H1 (cell line): ENCODE measurements at regions not wholly inside any gene's neighbourhood (a gene's known extent, or its start where the extent isn't known, plus 50 kb on each side); places are given as distances from the start of the nearest gene placed in this dataset.

ENCODE experiments used
- CTCF ChIA-PET: fragments of 300-600 bp; sonication (Branson Sonifier 250); formaldehyde crosslinking; loops from one replicate; lab custom pipeline; 2021; ENCODE audit not compliant: partially characterized antibody; lab: Charles Lee
- POLR2A ChIA-PET: fragments of 300-600 bp; sonication (Branson Sonifier 250); formaldehyde crosslinking; loops from one replicate; lab custom pipeline; 2021; ENCODE audit warnings: inconsistent platforms; ENCODE audit not compliant: partially characterized antibody; lab: Charles Lee
- DNase-seq, 2 experiments: peaks; one replicate each; pipeline versions ENCODE4 v3.0.0 to v3.0.0-alpha.2; 2010 to 2022; ENCODE audit warnings: low spot score in 2 of 2, low read depth in 1 of 2, mixed read lengths in 1 of 2
- FAIRE-seq: peaks from 2 replicates; lab custom pipeline; 2011; peaks lifted over from hg19 to GRCh38; lab: Jason Lieb, UNC
- H2AFZ ChIP-seq: 2 replicates; pipeline ENCODE4 v1.8.1; 2012; ENCODE audit warnings: low read length, inconsistent platforms
- H2AK5ac ChIP-seq: 2 replicates; pipeline ENCODE4 v1.6.1; 2013; ENCODE audit warnings: low read depth, low read length
- H2BK120ac ChIP-seq: replicated peaks from 2 replicates; pipeline ENCODE3; 2013; ENCODE audit warnings: low read depth, low read length, inconsistent platforms
- H2BK12ac ChIP-seq: 2 replicates; pipeline ENCODE4 v1.6.1; 2013; ENCODE audit warnings: low read depth, low read length
- H2BK15ac ChIP-seq: 2 replicates; pipeline ENCODE4 v1.6.1; 2013; ENCODE audit warnings: low read length
- H2BK20ac ChIP-seq: 2 replicates; pipeline ENCODE4 v1.6.1; 2013; ENCODE audit warnings: low read length
- H2BK5ac ChIP-seq: 2 replicates; pipeline ENCODE4 v1.6.1; 2013; ENCODE audit warnings: low read depth, low read length
- H3K14ac ChIP-seq: 2 replicates; pipeline ENCODE4 v1.6.1; 2013; ENCODE audit warnings: inconsistent platforms; ENCODE audit not compliant: insufficient read length
- H3K18ac ChIP-seq: 2 replicates; pipeline ENCODE4 v1.6.1; 2013; ENCODE audit warnings: low read length; ENCODE audit errors: extremely low read depth
- H3K23ac ChIP-seq: 2 replicates; pipeline ENCODE4 v1.6.1; 2013; ENCODE audit warnings: inconsistent platforms; ENCODE audit not compliant: insufficient read length
- H3K23me2 ChIP-seq: 2 replicates; pipeline ENCODE4 v1.6.1; 2013; ENCODE audit warnings: low read depth, low read length
- H3K27ac ChIP-seq: 2 replicates; pipeline ENCODE4 v1.6.1; 2011; ENCODE audit warnings: low read depth, low read length, inconsistent platforms
- H3K27me3 ChIP-seq, 4 experiments: replicated peaks in 1 of 4; 1 replicate in 1 of 4; 2 replicates in 3 of 4; pipeline versions ENCODE4 v1.6.1 to v1.8.1; 2011 to 2013; ENCODE audit warnings: low read length in 3 of 4, mild to moderate bottlenecking in 3 of 4, inconsistent platforms in 2 of 4, mixed read lengths in 2 of 4, moderate library complexity in 1 of 4; ENCODE audit not compliant: control insufficient read depth in 3 of 4, insufficient read depth in 3 of 4; ENCODE audit errors: extremely low read depth in 1 of 4
- H3K36me3 ChIP-seq, 4 experiments: 2 replicates each; pipeline versions ENCODE4 v1.6.1 to v1.8.1; 2011 to 2013; ENCODE audit warnings: mild to moderate bottlenecking in 4 of 4, low read length in 3 of 4, moderate library complexity in 2 of 4, control low read depth in 1 of 4, inconsistent platforms in 1 of 4; ENCODE audit not compliant: insufficient read depth in 4 of 4, control insufficient read depth in 2 of 4
- H3K4ac ChIP-seq: replicated peaks from 2 replicates; pipeline ENCODE3; 2013; ENCODE audit warnings: low read length, low read depth, mixed read lengths, inconsistent platforms; ENCODE audit not compliant: insufficient read length
- H3K4me1 ChIP-seq, 4 experiments: replicated peaks in 1 of 4; 1 replicate in 1 of 4; 2 replicates in 3 of 4; pipeline versions ENCODE4 v1.6.1 to v1.8.1; 2011 to 2013; ENCODE audit warnings: low read length in 3 of 4, inconsistent platforms in 2 of 4, mixed read lengths in 1 of 4; ENCODE audit not compliant: insufficient read depth in 4 of 4, control insufficient read depth in 3 of 4
- H3K4me2 ChIP-seq, 2 experiments: 2 replicates each; pipeline versions ENCODE4 v1.6.1 to v1.8.1; 2011 to 2013; ENCODE audit warnings: low read depth in 2 of 2, low read length in 2 of 2, control low read depth in 1 of 2, inconsistent platforms in 1 of 2, mild to moderate bottlenecking in 1 of 2; ENCODE audit not compliant: insufficient read depth in 1 of 2
- H3K4me3 ChIP-seq, 4 experiments: fragments of 200-600, 300-600 bp in 1 of 4; sonication (generic), shearing (Covaris generic), sonication (Bioruptor Twin) in 1 of 4; 2 replicates each; pipeline versions ENCODE4 v1.5.1 to v1.8.1; 2011 to 2016; ENCODE audit warnings: low read length in 4 of 4, low read depth in 3 of 4, control low read depth in 2 of 4, inconsistent platforms in 2 of 4, mild to moderate bottlenecking in 2 of 4, mixed read lengths in 1 of 4, moderate library complexity in 1 of 4; ENCODE audit not compliant: insufficient read depth in 2 of 4; ENCODE audit errors: extremely low read depth in 1 of 4
- H3K56ac ChIP-seq: replicated peaks from 2 replicates; pipeline ENCODE3; 2013; ENCODE audit warnings: low read depth, mild to moderate bottlenecking, mixed read lengths, low read length, inconsistent platforms; ENCODE audit not compliant: insufficient read length
- H3K79me1 ChIP-seq: 2 replicates; pipeline ENCODE4 v1.6.1; 2013; ENCODE audit warnings: low read depth, low read length, control low read depth
- H3K79me2 ChIP-seq, 2 experiments: 2 replicates each; pipeline versions ENCODE4 v1.6.1 to v1.8.1; 2012 to 2013; ENCODE audit warnings: low read length in 2 of 2, mild to moderate bottlenecking in 2 of 2, inconsistent platforms in 1 of 2; ENCODE audit not compliant: insufficient read depth in 2 of 2, control insufficient read depth in 1 of 2
- H3K9ac ChIP-seq, 4 experiments: replicated peaks in 1 of 4; 1 replicate in 1 of 4; 2 replicates in 3 of 4; pipeline versions ENCODE4 v1.6.1 to v1.8.1; 2011 to 2013; ENCODE audit warnings: low read depth in 3 of 4, low read length in 3 of 4, control low read depth in 2 of 4, mild to moderate bottlenecking in 2 of 4, moderate library complexity in 2 of 4, inconsistent platforms in 1 of 4; ENCODE audit errors: extremely low read depth in 1 of 4
- H3K9me3 ChIP-seq, 2 experiments: 2 replicates each; pipeline versions ENCODE4 v1.6.1 to v1.8.1; 2012 to 2013; ENCODE audit warnings: mild to moderate bottlenecking in 2 of 2, moderate library complexity in 2 of 2, control low read depth in 1 of 2, inconsistent platforms in 1 of 2, low read depth in 1 of 2, low read length in 1 of 2, mixed read lengths in 1 of 2; ENCODE audit not compliant: insufficient read depth in 2 of 2
- H4K20me1 ChIP-seq, 2 experiments: replicated peaks in 1 of 2; 2 replicates each; pipeline versions ENCODE3 to v1.8.1; 2011 to 2013; ENCODE audit warnings: inconsistent platforms in 2 of 2, low read length in 2 of 2, mild to moderate bottlenecking in 1 of 2; ENCODE audit not compliant: insufficient read depth in 2 of 2, control insufficient read depth in 1 of 2
- H4K5ac ChIP-seq: 2 replicates; pipeline ENCODE4 v1.6.1; 2013; ENCODE audit warnings: low read length, low read depth, mixed read lengths, inconsistent platforms; ENCODE audit not compliant: insufficient read length
- H4K8ac ChIP-seq: 2 replicates; pipeline ENCODE4 v1.8.0; 2013; ENCODE audit warnings: mild to moderate bottlenecking, moderate library complexity, low read length, inconsistent platforms; ENCODE audit not compliant: insufficient read depth; ENCODE audit errors: extremely low read depth
- H4K91ac ChIP-seq: replicated peaks from 2 replicates; pipeline ENCODE3; 2013; ENCODE audit warnings: low read length, mixed read lengths, inconsistent platforms; ENCODE audit not compliant: insufficient read length
- BACH1 ChIP-seq: IDR thresholded peaks from 2 replicates; pipeline ENCODE4 v1.6.1; 2012; ENCODE audit warnings: low read length, improper control_type of control experiment
- CTBP2 ChIP-seq: IDR thresholded peaks from 2 replicates; pipeline ENCODE4 v1.7.0; 2011; ENCODE audit warnings: borderline replicate concordance, mild to moderate bottlenecking, moderate library complexity, mixed read lengths, low read length; ENCODE audit not compliant: insufficient read depth, insufficient read length
- JUN ChIP-seq: IDR thresholded peaks from 2 replicates; pipeline ENCODE4 v1.6.1; 2011; ENCODE audit warnings: low read depth, mild to moderate bottlenecking, improper control_type of control experiment, low read length
- KDM1A ChIP-seq: fragments of 200-600, 300-600 bp; sonication (generic); IDR thresholded peaks from 2 replicates; pipeline ENCODE4 v1.7.1; 2016; ENCODE audit warnings: mild to moderate bottlenecking, low read length, borderline replicate concordance
- RFX5 ChIP-seq: IDR thresholded peaks from 2 replicates; pipeline ENCODE4 v1.6.1; 2011; ENCODE audit warnings: low read depth, low read length, improper control_type of control experiment, borderline replicate concordance
- TEAD4 ChIP-seq: IDR thresholded peaks from 2 replicates; pipeline ENCODE4 v1.6.1; 2012; ENCODE audit warnings: low read depth, low read length, inconsistent platforms, mixed read lengths
- YY1 ChIP-seq: IDR thresholded peaks from 2 replicates; pipeline ENCODE4 v1.6.1; 2011; ENCODE audit warnings: low read depth, mild to moderate bottlenecking, low read length
- WGBS, 2 experiments: shearing (Covaris generic) in 1 of 2; methylation state at CpG; one replicate each; pipeline versions ENCODE4 v1.1.6 to v1.1.7; 2013 to 2015; ENCODE audit warnings: low lambda C conversion rate in 2 of 2, mixed read lengths in 2 of 2, inconsistent platforms in 1 of 2, low coverage in 1 of 2, missing lambda C conversion rate in 1 of 2; ENCODE audit not compliant: insufficient replicate concordance in 2 of 2, insufficient coverage in 1 of 2, insufficient read length in 1 of 2; ENCODE audit errors: extremely low coverage in 1 of 2, missing lambda C conversion rate in 1 of 2; 5-methylcytosine and 5-hydroxymethylcytosine counted together
- TF ChIP-seq, protein P1 (sequence below): IDR thresholded peaks from 2 replicates; pipeline ENCODE4 v1.6.1; 2012; ENCODE audit warnings: inconsistent platforms

DNA sequence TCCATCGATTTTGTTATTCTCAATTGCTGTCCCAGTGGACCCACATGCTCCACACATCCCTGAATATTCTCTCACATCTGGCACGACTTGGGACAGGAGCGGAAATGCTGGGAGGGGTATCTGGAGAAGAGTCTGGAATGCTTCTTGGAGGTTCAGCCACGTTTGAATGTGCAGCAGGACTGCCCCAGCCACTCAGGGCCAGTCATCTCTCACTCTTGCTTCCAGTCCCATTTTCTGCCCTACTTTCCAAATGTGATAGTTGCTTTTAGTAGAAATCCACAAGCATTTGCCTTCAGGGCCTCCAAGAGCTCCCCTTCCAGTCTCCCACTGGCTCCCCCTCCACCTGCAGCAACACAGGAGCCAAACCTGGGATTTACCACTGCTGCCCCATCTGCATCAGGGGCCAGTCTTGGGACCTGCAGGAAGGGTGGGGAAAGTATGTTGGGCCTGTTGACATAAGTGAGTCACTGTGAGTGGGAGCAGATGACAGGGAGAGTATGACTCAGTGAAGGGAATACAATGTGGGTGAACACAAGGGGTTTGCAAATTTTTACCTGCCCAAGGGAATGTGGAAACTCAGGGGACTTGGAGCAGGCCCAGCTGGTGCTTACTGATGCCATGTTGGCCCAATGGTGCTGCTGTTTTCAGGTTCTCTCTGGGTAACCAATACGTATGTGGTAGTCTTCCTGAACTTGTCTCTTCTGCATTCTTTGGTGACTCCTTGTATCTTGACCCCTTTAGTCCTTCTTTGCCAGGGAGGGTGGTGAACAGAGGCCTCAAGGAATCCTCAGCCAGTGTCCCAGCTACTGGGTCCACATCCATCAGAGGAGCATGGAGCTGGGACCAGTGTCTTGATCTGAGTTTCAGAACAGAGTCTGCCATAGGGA is 78.8 kb upstream of the CRHR1 start:
- Histone ChIP-seq H3K4me2 (no peak overlapping the region), H2BK120ac (no peak overlapping the region), H3K14ac (no peak overlapping the region), H3K79me2 (no peaks in the 10 kb centered on the region), H3K27ac (no peak overlapping the region), H3K56ac (no peak overlapping the region), H3K36me3 (no peaks in the 10 kb centered on the region), H3K79me1 (no peaks in the 10 kb centered on the region), H3K4me3 (no peak overlapping the region), H2BK15ac (no peak overlapping the region), H4K20me1 (peaks cover 2 to 4% of the 10 kb centered on the region in 2 experiments), H2BK20ac (no peak overlapping the region), H3K23ac (no peak overlapping the region), H3K23me2 (no peaks in the 10 kb centered on the region; the same call in 1 of the 2 replicates), H4K5ac (no peak overlapping the region), H4K8ac (no peak overlapping the region), H3K9me3 (no peaks in the 10 kb centered on the region), H3K27me3 (peaks cover 0 to 2% (median 0%) of the 10 kb centered on the region in 4 experiments; a peak in 2 of 7 replicates), H3K9ac (no peak overlapping the region), H2AFZ (no peak overlapping the region), H2BK12ac (no peak overlapping the region), H3K18ac (no peak overlapping the region), H2BK5ac (no peak overlapping the region), H2AK5ac (no peak overlapping the region), H4K91ac (no peak overlapping the region), H3K4me1 (peaks cover 0 to 18% (median 8%) of the 10 kb centered on the region in 4 experiments; a peak in 6 of 7 replicates), H3K4ac (no peak overlapping the region)
- DNase-seq (no peak), FAIRE-seq (no peak)
- TF ChIP-seq KDM1A (no peak), JUN (no peak), CTBP2 (no peak), RFX5 (no peak), BACH1 (no peak), YY1 (no peak), TEAD4 (no peak)
- TF ChIP-seq, protein P1, sequence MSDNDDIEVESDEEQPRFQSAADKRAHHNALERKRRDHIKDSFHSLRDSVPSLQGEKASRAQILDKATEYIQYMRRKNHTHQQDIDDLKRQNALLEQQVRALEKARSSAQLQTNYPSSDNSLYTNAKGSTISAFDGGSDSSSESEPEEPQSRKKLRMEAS = no peak
- 77% methylated on average over 5 of the region's 5 CpGs; no CpG with 5 or more reads in 1 of the 2 experiments for WGBS, 2 experiments
- POLR2A ChIA-PET = no interaction called here
- CTCF ChIA-PET = interaction anchor here (0.5 to 7.4 kb wide), 6 partner anchors 16 to 450 kb away, joined by 3 to 35 read pairs (median 4); partner anchors contain the start of gene CRHR1
